Gastroesophageal sphincter (tissue), 4 donors: ENCODE measurements at regions not wholly inside any gene's neighbourhood (a gene's known extent, or its start where the extent isn't known, plus 50 kb on each side); places are given as distances from the start of the nearest gene placed in this dataset.

Experiments
- ATAC-seq: fragments of 150-250 bp; one replicate; pipeline ENCODE4 v1.9.1; 2016; ENCODE audit warnings: mild to moderate bottlenecking, moderate library complexity
- H3K27ac ChIP-seq, 4 donors: fragments of 200-600 bp; sonication (generic) in 3 of 4; 1 replicate in 3 of 4; 2 replicates in 1 of 4; pipeline ENCODE4 v1.5.1; 2016 to 2019
- H3K27me3 ChIP-seq: fragments of 200-600 bp; sonication (generic); one replicate; pipeline ENCODE4 v1.5.1; 2019
- H3K36me3 ChIP-seq, 2 donors: fragments of 200-600 bp; sonication (generic); one replicate each; pipeline ENCODE4 v1.5.1; 2019; ENCODE audit warnings: control low read depth in 1 of 2
- H3K4me1 ChIP-seq, 3 donors: fragments of 200-600 bp; sonication (generic); 1 replicate in 2 of 3; 2 replicates in 1 of 3; pipeline ENCODE4 v1.5.1; 2016 to 2019; ENCODE audit warnings: control low read depth in 2 of 3
- H3K4me3 ChIP-seq, 2 donors: fragments of 200-600 bp; sonication (generic); one replicate each; pipeline ENCODE4 v1.5.1; 2019; ENCODE audit warnings: mild to moderate bottlenecking in 1 of 2, moderate library complexity in 1 of 2
- H3K9me3 ChIP-seq, 3 donors: fragments of 200-600 bp; sonication (generic); one replicate each; pipeline ENCODE4 v1.5.1; 2017 to 2019; ENCODE audit warnings: control low read depth in 2 of 3
- CTCF ChIP-seq, 4 experiments: fragments of 200-600 bp in 2 of 4; fragments of 450-650 bp in 2 of 4; sonication (generic) in 1 of 4; IDR thresholded peaks; one replicate each; pipeline ENCODE4 v1.5.1; 2017 to 2019; ENCODE audit warnings: antibody characterized with exemption in 4 of 4, mild to moderate bottlenecking in 2 of 4, moderate library complexity in 2 of 4
- EP300 ChIP-seq: sonication (generic); formaldehyde crosslinking; IDR thresholded peaks from one replicate; pipeline ENCODE4 v1.6.1; 2017; ENCODE audit warnings: antibody characterized with exemption, mild to moderate bottlenecking
- POLR2A ChIP-seq, 2 donors: fragments of 450-650 bp; IDR thresholded peaks; one replicate each; pipeline ENCODE4 v1.6.1; 2017; ENCODE audit warnings: antibody characterized with exemption in 2 of 2, mild to moderate bottlenecking in 2 of 2, moderate library complexity in 1 of 2
- POLR2AphosphoS5 ChIP-seq: sonication (generic); formaldehyde crosslinking; IDR thresholded peaks from one replicate; pipeline ENCODE4 v1.6.1; 2017; ENCODE audit warnings: antibody characterized with exemption
- WGBS, 2 donors: methylation state at CpG; one replicate each; pipeline ENCODE4 v1.1.5; 2018; ENCODE audit warnings: low coverage in 1 of 2; 5-methylcytosine and 5-hydroxymethylcytosine counted together

GRCh38 chr17:77544347-77545110 is 403.8 kb downstream of the SEC14L1 start:
- Histone ChIP-seq H3K9me3 (no peaks in the 10 kb centered on the region), H3K4me1 (peaks cover 0 to 48% (median 0%) of the 10 kb centered on the region in 3 donors), H3K27me3 (peaks cover 9% of the 10 kb centered on the region), H3K36me3 (no peaks in the 10 kb centered on the region), H3K27ac (no peak overlapping the region), H3K4me3 (no peak overlapping the region)
- WGBS, 2 donors: 73 to 88% methylated on average over 5 to 6 of the region's 13 CpGs
- ATAC-seq: no peak
- no peak for TF ChIP-seq CTCF (IDR thresholded peaks at IDR 0.05)
- TF ChIP-seq POLR2AphosphoS5: no peak
- no peak for TF ChIP-seq POLR2A (IDR thresholded peaks at IDR 0.05)
- no peak for TF ChIP-seq EP300

- 26 to 33% methylated on average over 6 to 11 of the region's 13 CpGs for WGBS, 2 donors
- Histone ChIP-seq H3K4me1 (peaks cover 0 to 53% (median 0%) of the 10 kb centered on the region in 3 donors), H3K27ac (peak overlapping the region in 3 of 4 donors; percentile 26 to 73 (median 71)), H3K4me3 (peak overlapping the region; percentile 33 to 39), H3K9me3 (no peaks in the 10 kb centered on the region), H3K36me3 (no peaks in the 10 kb centered on the region), H3K27me3 (no peaks in the 10 kb centered on the region)
- no peak for TF ChIP-seq POLR2A (IDR thresholded peaks at IDR 0.05)
- TF ChIP-seq POLR2AphosphoS5: no peak
- TF ChIP-seq EP300: no peak
- no peak for TF ChIP-seq CTCF (IDR thresholded peaks at IDR 0.05)
- no peak for ATAC-seq
Measured at GRCh38 chr17:77546772-77547241, 406.0 kb downstream of the SEC14L1 start.

- whole genome bisulfite sequencing, 2 donors: 63% methylated on average over 1 of the region's 5 CpGs; no CpG with 5 or more reads in 1 of the 2 donors
- peaks cover 0 to 49% (median 0%) of the 10 kb centered on the region in 3 donors for H3K4me1 ChIP-seq
- TF ChIP-seq EP300 (no peak), CTCF (IDR thresholded peaks at IDR 0.05) (no peak), POLR2A (IDR thresholded peaks at IDR 0.05) (no peak), POLR2AphosphoS5 (no peak)
- H3K4me3 ChIP-seq: no peak overlapping the region
- no peaks in the 10 kb centered on the region for H3K36me3 ChIP-seq
- peak overlapping the region in 1 of 4 donors; percentile 73 for H3K27ac ChIP-seq
- no peaks in the 10 kb centered on the region for H3K27me3 ChIP-seq
- ATAC-seq: no peak
- H3K9me3 ChIP-seq: no peaks in the 10 kb centered on the region
Measured at GRCh38 chr17:77548967-77549366, 408.2 kb downstream of the SEC14L1 start.

GRCh38 chr17:77549726-77550366 is 408.7 kb upstream of the TNRC6C start:
- Histone ChIP-seq H3K9me3 (no peaks in the 10 kb centered on the region), H3K36me3 (no peaks in the 10 kb centered on the region), H3K4me1 (peaks cover 0 to 57% (median 0%) of the 10 kb centered on the region in 3 donors), H3K27me3 (no peaks in the 10 kb centered on the region), H3K27ac (no peak overlapping the region), H3K4me3 (no peak overlapping the region)
- TF ChIP-seq POLR2A (IDR thresholded peaks at IDR 0.05): no peak
- TF ChIP-seq EP300: no peak
- no peak for TF ChIP-seq POLR2AphosphoS5
- TF ChIP-seq CTCF (IDR thresholded peaks at IDR 0.05): no peak
- 59 to 62% methylated on average over 4 to 7 of the region's 10 CpGs for WGBS, 2 donors
- ATAC-seq: no peak
